ENCODE measurements at regions not wholly inside any gene's neighbourhood (a gene's known extent, or its start where the extent isn't known, plus 50 kb on each side); places are given as distances from the start of the nearest gene placed in this dataset.

DNA sequence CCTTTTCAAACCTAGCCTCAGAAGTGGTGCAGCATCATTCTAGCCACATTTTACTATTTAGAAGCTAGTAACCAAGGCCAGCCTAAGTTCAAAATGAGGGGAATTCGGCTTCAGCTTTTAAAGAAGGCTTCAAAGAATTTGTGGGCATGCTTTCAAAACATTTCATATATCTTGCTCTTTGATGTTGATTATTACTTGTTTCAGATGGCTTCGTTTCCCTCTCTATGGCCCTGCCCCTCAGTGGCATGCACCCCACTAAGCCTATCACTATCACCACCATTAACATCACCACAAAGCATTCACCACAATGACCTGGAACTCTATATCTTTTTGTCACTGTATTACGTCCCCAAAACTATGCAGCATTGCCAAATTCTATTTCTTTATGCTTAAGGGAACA, 51.2 kb upstream of the FAM47B start:
- TF ChIP-seq CTCF (IDR thresholded peaks at IDR 0.05) (no peak), EP300 (IDR thresholded peaks at IDR 0.05) (no peak)

Measured in tibial nerve (tissue), 4 donors.